Peyer's patch (tissue), 4 donors: ENCODE measurements at regions not wholly inside any gene's neighbourhood (a gene's known extent, or its start where the extent isn't known, plus 50 kb on each side); places are given as distances from the start of the nearest gene placed in this dataset.

Experiments used
- POLR2A ChIP-seq, 2 donors: fragments of 450-650 bp; IDR thresholded peaks; one replicate each; pipeline ENCODE4 v1.5.1; 2017; ENCODE audit warnings: antibody characterized with exemption in 2 of 2, mild to moderate bottlenecking in 2 of 2, moderate library complexity in 2 of 2
- TF ChIP-seq, protein P1 (sequence below), 6 experiments: fragments of 450-650 bp in 4 of 6; fragments of 200-600 bp in 2 of 6; sonication (generic) in 1 of 6; IDR thresholded peaks; one replicate each; pipeline ENCODE4 v1.5.1; 2017 to 2019; ENCODE audit warnings: antibody characterized with exemption in 6 of 6, mild to moderate bottlenecking in 3 of 6, moderate library complexity in 1 of 6

DNA sequence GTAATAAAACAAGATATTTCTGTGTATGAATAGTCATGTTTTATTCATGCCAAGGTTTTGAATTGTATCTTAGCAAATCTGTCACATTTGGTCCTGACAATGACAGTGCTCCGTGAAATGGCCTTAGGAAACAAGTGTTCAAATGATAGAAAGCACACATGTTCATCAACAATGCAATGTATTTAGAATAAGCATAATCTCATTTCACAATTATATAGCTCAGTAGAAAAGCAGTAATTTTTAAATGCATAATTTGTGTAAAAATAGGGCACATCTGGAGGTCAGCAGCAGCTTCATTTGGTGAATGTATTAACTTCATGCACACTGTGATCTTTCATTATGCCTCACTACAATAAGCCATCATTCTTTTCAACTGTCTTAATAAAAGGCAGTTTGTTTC is 380.4 kb downstream of the GPM6A start:
- no peak for TF ChIP-seq POLR2A (IDR thresholded peaks at IDR 0.05)
- TF ChIP-seq, protein P1, sequence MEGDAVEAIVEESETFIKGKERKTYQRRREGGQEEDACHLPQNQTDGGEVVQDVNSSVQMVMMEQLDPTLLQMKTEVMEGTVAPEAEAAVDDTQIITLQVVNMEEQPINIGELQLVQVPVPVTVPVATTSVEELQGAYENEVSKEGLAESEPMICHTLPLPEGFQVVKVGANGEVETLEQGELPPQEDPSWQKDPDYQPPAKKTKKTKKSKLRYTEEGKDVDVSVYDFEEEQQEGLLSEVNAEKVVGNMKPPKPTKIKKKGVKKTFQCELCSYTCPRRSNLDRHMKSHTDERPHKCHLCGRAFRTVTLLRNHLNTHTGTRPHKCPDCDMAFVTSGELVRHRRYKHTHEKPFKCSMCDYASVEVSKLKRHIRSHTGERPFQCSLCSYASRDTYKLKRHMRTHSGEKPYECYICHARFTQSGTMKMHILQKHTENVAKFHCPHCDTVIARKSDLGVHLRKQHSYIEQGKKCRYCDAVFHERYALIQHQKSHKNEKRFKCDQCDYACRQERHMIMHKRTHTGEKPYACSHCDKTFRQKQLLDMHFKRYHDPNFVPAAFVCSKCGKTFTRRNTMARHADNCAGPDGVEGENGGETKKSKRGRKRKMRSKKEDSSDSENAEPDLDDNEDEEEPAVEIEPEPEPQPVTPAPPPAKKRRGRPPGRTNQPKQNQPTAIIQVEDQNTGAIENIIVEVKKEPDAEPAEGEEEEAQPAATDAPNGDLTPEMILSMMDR (IDR thresholded peaks at IDR 0.05): no peak
